ENCODE measurements at regions not wholly inside any gene's neighbourhood (a gene's known extent, or its start where the extent isn't known, plus 50 kb on each side); places are given as distances from the start of the nearest gene placed in this dataset.

DNA sequence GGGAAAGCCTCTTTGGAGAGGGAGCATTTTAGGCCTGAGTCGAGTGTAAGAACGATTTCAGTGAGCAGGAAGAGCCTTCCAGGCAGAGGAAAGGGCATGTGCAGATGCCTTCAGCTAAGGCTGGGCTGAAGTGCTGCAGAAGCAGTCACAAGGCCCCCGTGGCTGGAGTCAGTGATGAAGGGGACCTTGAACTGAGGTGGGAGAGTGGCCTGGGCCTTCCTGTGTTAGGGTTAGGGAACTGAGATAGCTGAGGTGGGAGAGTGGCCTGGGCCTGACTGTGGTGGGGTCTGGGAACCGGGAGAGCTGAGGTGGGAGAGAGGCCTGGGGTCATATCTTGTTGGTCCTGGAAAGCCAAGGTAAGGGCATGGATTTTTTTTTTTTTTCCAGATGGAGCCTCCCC lies 50.9 kb upstream of the ETV3 start:
- in situ Hi-C loops (cut with MboI) = no loop called here
- Histone ChIP-seq H3K27ac (no peak overlapping the region), H3K27me3 (replicated peaks; ENCODE audit: insufficient read depth) (peaks cover 61% of the 10 kb centered on the region), H3K9ac (no peak overlapping the region), H2AFZ (no peak overlapping the region), H3K9me3 (ENCODE audit: low read depth) (no peaks in the 10 kb centered on the region), H3K4me1 (ENCODE audit: insufficient read depth) (no peaks in the 10 kb centered on the region), H4K20me1 (ENCODE audit: insufficient read depth) (no peaks in the 10 kb centered on the region), H3F3A (ENCODE audit: insufficient read depth) (no peaks in the 10 kb centered on the region), H3K4me3 (no peak overlapping the region), H3K36me3 (ENCODE audit: low read depth) (no peaks in the 10 kb centered on the region), H3K4me2 (ENCODE audit: unreplicated experiment) (no peak overlapping the region), H3K9me2 (ENCODE audit: insufficient read depth) (no peaks in the 10 kb centered on the region), H3K79me2 (ENCODE audit: insufficient read depth) (no peaks in the 10 kb centered on the region)
- TF ChIP-seq EZH2phosphoT487 (IDR thresholded peaks at IDR 0.05; ENCODE audit: insufficient read depth, low read depth) (no peak), EZH2 (IDR thresholded peaks at IDR 0.05; ENCODE audit: insufficient read depth, poor library complexity, severe bottlenecking) (no peak)
- 35 to 37% methylated on average over 4 of the region's 4 CpGs for WGBS, 2 experiments (ENCODE audit: low coverage in 1 of 2, low lambda C conversion rate in 2 of 2, missing lambda C conversion rate in 2 of 2)
- DNase-seq = no peak
